ENCODE measurements at regions not wholly inside any gene's neighbourhood (a gene's known extent, or its start where the extent isn't known, plus 50 kb on each side); places are given as distances from the start of the nearest gene placed in this dataset.

GRCh38 chr4:141797966-141798365, 161.6 kb downstream of the IL15 start:
- no peaks in the 10 kb centered on the region for H3K36me3 ChIP-seq
- 92% methylated on average over 2 of the region's 2 CpGs for WGBS (ENCODE audit: insufficient coverage, low coverage, low lambda C conversion rate, missing lambda C conversion rate)
- H3K4me1 ChIP-seq, result no peaks in the 10 kb centered on the region
- ATAC-seq, result no peak
- TF ChIP-seq POLR2A (IDR thresholded peaks at IDR 0.05) (no peak), CTCF (IDR thresholded peaks at IDR 0.05) (no peak)
- DNase-seq, result no peak
- no peak overlapping the region for H3K27ac ChIP-seq
- no peak overlapping the region for H3K4me3 ChIP-seq
- intact Hi-C loops (cut with DNase I), result no loop called here
- no peaks in the 10 kb centered on the region for H3K9me3 ChIP-seq
- H3K27me3 ChIP-seq, result no peaks in the 10 kb centered on the region

- no peak for ATAC-seq
- intact Hi-C loops (cut with DNase I), result no loop called here
- Histone ChIP-seq H3K27me3 (no peaks in the 10 kb centered on the region), H3K36me3 (no peaks in the 10 kb centered on the region), H3K4me1 (no peaks in the 10 kb centered on the region), H3K9me3 (no peaks in the 10 kb centered on the region), H3K27ac (no peak overlapping the region), H3K4me3 (no peak overlapping the region)
- WGBS (ENCODE audit: insufficient coverage, low coverage, low lambda C conversion rate, missing lambda C conversion rate), result 42% methylated on average over 3 of the region's 3 CpGs
- TF ChIP-seq POLR2A (IDR thresholded peaks at IDR 0.05), result no peak
- TF ChIP-seq CTCF (IDR thresholded peaks at IDR 0.05), result no peak
- no peak for DNase-seq
Observed at GRCh38 chr4:141801558-141801957, 165.2 kb downstream of the IL15 start.

GRCh38 chr4:141802333-141802732, 165.9 kb downstream of the IL15 start:
- Histone ChIP-seq H3K4me1 (no peaks in the 10 kb centered on the region), H3K27me3 (no peaks in the 10 kb centered on the region), H3K27ac (no peak overlapping the region), H3K9me3 (no peaks in the 10 kb centered on the region), H3K4me3 (no peak overlapping the region), H3K36me3 (no peaks in the 10 kb centered on the region)
- intact Hi-C loops (cut with DNase I), result no loop called here
- 65% methylated on average over 1 of the region's 1 CpG for WGBS (ENCODE audit: insufficient coverage, low coverage, low lambda C conversion rate, missing lambda C conversion rate)
- no peak for ATAC-seq
- TF ChIP-seq CTCF (IDR thresholded peaks at IDR 0.05), result no peak
- no peak for TF ChIP-seq POLR2A (IDR thresholded peaks at IDR 0.05)
- no peak for DNase-seq

GRCh38 chr4:141804836-141805235, 168.5 kb downstream of the IL15 start:
- no peaks in the 10 kb centered on the region for H3K27me3 ChIP-seq
- H3K27ac ChIP-seq, result no peak overlapping the region
- WGBS (ENCODE audit: insufficient coverage, low coverage, low lambda C conversion rate, missing lambda C conversion rate), result 74% methylated on average over 1 of the region's 1 CpG
- no peaks in the 10 kb centered on the region for H3K9me3 ChIP-seq
- ATAC-seq (no peak), DNase-seq (no peak)
- no peak for TF ChIP-seq POLR2A (IDR thresholded peaks at IDR 0.05)
- TF ChIP-seq CTCF (IDR thresholded peaks at IDR 0.05), result no peak
- H3K4me1 ChIP-seq, result no peaks in the 10 kb centered on the region
- intact Hi-C loops (cut with DNase I), result no loop called here
- H3K4me3 ChIP-seq, result no peak overlapping the region
- no peaks in the 10 kb centered on the region for H3K36me3 ChIP-seq

Measured in right lobe of liver (tissue), 6 donors.